ENCODE measurements at regions not wholly inside any gene's neighbourhood (a gene's known extent, or its start where the extent isn't known, plus 50 kb on each side); places are given as distances from the start of the nearest gene placed in this dataset.

GRCh38 chr10:124156524-124157260 is 63.3 kb upstream of the CHST15 start:
- peaks cover 7% of the 10 kb centered on the region for H3K9me3 Mint-ChIP-seq (ENCODE audit: unreplicated experiment)
- H3K27ac Mint-ChIP-seq (ENCODE audit: unreplicated experiment) = no peak overlapping the region
- H3K4me1 Mint-ChIP-seq (ENCODE audit: low read depth, unreplicated experiment) = peaks cover 4% of the 10 kb centered on the region
- H3K27me3 Mint-ChIP-seq (ENCODE audit: unreplicated experiment) = peaks cover 3% of the 10 kb centered on the region
- DNase-seq = no peak
- no peak overlapping the region for H3K4me3 Mint-ChIP-seq (ENCODE audit: unreplicated experiment)
- peaks cover 13% of the 10 kb centered on the region for H3K36me3 Mint-ChIP-seq (ENCODE audit: unreplicated experiment)
- TF ChIP-seq CTCF (IDR thresholded peaks at IDR 0.05; ENCODE audit: partially characterized antibody, unreplicated experiment) = no peak

- Mint-ChIP-seq H3K9me3 (ENCODE audit: unreplicated experiment) (peaks cover 9% of the 10 kb centered on the region), H3K27me3 (ENCODE audit: unreplicated experiment) (peaks cover 3% of the 10 kb centered on the region), H3K36me3 (ENCODE audit: unreplicated experiment) (peaks cover 13% of the 10 kb centered on the region), H3K27ac (ENCODE audit: unreplicated experiment) (no peak overlapping the region), H3K4me3 (ENCODE audit: unreplicated experiment) (no peak overlapping the region), H3K4me1 (ENCODE audit: low read depth, unreplicated experiment) (peaks cover 1% of the 10 kb centered on the region)
- no peak for DNase-seq
- no peak for TF ChIP-seq CTCF (IDR thresholded peaks at IDR 0.05; ENCODE audit: partially characterized antibody, unreplicated experiment)
Observed at GRCh38 chr10:124155781-124156435, 62.5 kb upstream of the CHST15 start.

- peaks cover 10% of the 10 kb centered on the region for H3K9me3 Mint-ChIP-seq (ENCODE audit: unreplicated experiment)
- peaks cover 16% of the 10 kb centered on the region for H3K4me1 Mint-ChIP-seq (ENCODE audit: low read depth, unreplicated experiment)
- TF ChIP-seq CTCF (IDR thresholded peaks at IDR 0.05; ENCODE audit: partially characterized antibody, unreplicated experiment) = no peak
- H3K36me3 Mint-ChIP-seq (ENCODE audit: unreplicated experiment) = peaks cover 9% of the 10 kb centered on the region
- no peak for DNase-seq
- no peak overlapping the region for H3K4me3 Mint-ChIP-seq (ENCODE audit: unreplicated experiment)
- no peak overlapping the region for H3K27ac Mint-ChIP-seq (ENCODE audit: unreplicated experiment)
- H3K27me3 Mint-ChIP-seq (ENCODE audit: unreplicated experiment) = peaks cover 3% of the 10 kb centered on the region
Observed at GRCh38 chr10:124153023-124153826, 59.8 kb upstream of the CHST15 start.

- Mint-ChIP-seq H3K36me3 (ENCODE audit: unreplicated experiment) (peaks cover 2% of the 10 kb centered on the region), H3K27ac (ENCODE audit: unreplicated experiment) (no peak overlapping the region), H3K4me3 (ENCODE audit: unreplicated experiment) (no peak overlapping the region), H3K4me1 (ENCODE audit: low read depth, unreplicated experiment) (peaks cover 16% of the 10 kb centered on the region), H3K9me3 (ENCODE audit: unreplicated experiment) (peaks cover 6% of the 10 kb centered on the region), H3K27me3 (ENCODE audit: unreplicated experiment) (peaks cover 3% of the 10 kb centered on the region)
- TF ChIP-seq CTCF (IDR thresholded peaks at IDR 0.05; ENCODE audit: partially characterized antibody, unreplicated experiment) = no peak
- DNase-seq = no peak
Observed at GRCh38 chr10:124152139-124153022, 59.0 kb upstream of the CHST15 start.
